ENCODE measurements at regions not wholly inside any gene's neighbourhood (a gene's known extent, or its start where the extent isn't known, plus 50 kb on each side); places are given as distances from the start of the nearest gene placed in this dataset.

- Histone ChIP-seq H3K4me1 (ENCODE audit: low read depth) (no peaks in the 10 kb centered on the region), H3K9me3 (no peaks in the 10 kb centered on the region), H3K4me3 (no peak overlapping the region), H3K36me3 (ENCODE audit: low read depth) (no peaks in the 10 kb centered on the region)
- DNase-seq (no peak), ATAC-seq (no peak)
- intact Hi-C loops (cut with DNase I, micrococcal nuclease) = no loop called here
- no peak for TF ChIP-seq CTCF (IDR thresholded peaks at IDR 0.05)
Measured at GRCh38 chr4:73348185-73348584, 55.9 kb upstream of the ALB start.

- TF ChIP-seq CTCF (IDR thresholded peaks at IDR 0.05) = no peak
- H3K9me3 ChIP-seq = no peaks in the 10 kb centered on the region
- H3K36me3 ChIP-seq (ENCODE audit: low read depth) = no peaks in the 10 kb centered on the region
- intact Hi-C loops (cut with DNase I, micrococcal nuclease) = no loop called here
- no peak overlapping the region for H3K4me3 ChIP-seq
- ATAC-seq (no peak), DNase-seq (no peak)
- no peaks in the 10 kb centered on the region for H3K4me1 ChIP-seq (ENCODE audit: low read depth)
Measured at GRCh38 chr4:73347497-73347896, 56.6 kb upstream of the ALB start.

GRCh38 chr4:73345399-73345975, 58.6 kb upstream of the ALB start:
- H3K36me3 ChIP-seq (ENCODE audit: low read depth) = no peaks in the 10 kb centered on the region
- intact Hi-C loops (cut with DNase I, micrococcal nuclease) = no loop called here
- H3K9me3 ChIP-seq = no peaks in the 10 kb centered on the region
- no peaks in the 10 kb centered on the region for H3K4me1 ChIP-seq (ENCODE audit: low read depth)
- H3K4me3 ChIP-seq = no peak overlapping the region
- ATAC-seq = peak; percentile 48
- no peak for TF ChIP-seq CTCF (IDR thresholded peaks at IDR 0.05)
- no peak for DNase-seq

GRCh38 chr4:73344106-73344505, 60.0 kb upstream of the ALB start:
- ATAC-seq = no peak
- no peak overlapping the region for H3K4me3 ChIP-seq
- no peaks in the 10 kb centered on the region for H3K4me1 ChIP-seq (ENCODE audit: low read depth)
- intact Hi-C loops (cut with DNase I, micrococcal nuclease) = no loop called here
- no peaks in the 10 kb centered on the region for H3K36me3 ChIP-seq (ENCODE audit: low read depth)
- TF ChIP-seq CTCF (IDR thresholded peaks at IDR 0.05) = no peak
- no peaks in the 10 kb centered on the region for H3K9me3 ChIP-seq
- no peak for DNase-seq

- no peaks in the 10 kb centered on the region for H3K4me1 ChIP-seq (ENCODE audit: low read depth)
- peak; percentile 49 for ATAC-seq
- DNase-seq = peak in 1 of 3 donors; percentile 4
- TF ChIP-seq CTCF (IDR thresholded peaks at IDR 0.05) = no peak
- no peaks in the 10 kb centered on the region for H3K9me3 ChIP-seq
- no peaks in the 10 kb centered on the region for H3K36me3 ChIP-seq (ENCODE audit: low read depth)
- no peak overlapping the region for H3K4me3 ChIP-seq
- intact Hi-C loops (cut with DNase I, micrococcal nuclease) = no loop called here
Measured at GRCh38 chr4:73343432-73343831, 60.7 kb upstream of the ALB start.

GRCh38 chr4:73341454-73341853, 62.6 kb upstream of the ALB start:
- no peaks in the 10 kb centered on the region for H3K4me1 ChIP-seq (ENCODE audit: low read depth)
- peak; percentile 76 for ATAC-seq
- intact Hi-C loops (cut with DNase I, micrococcal nuclease) = no loop called here
- no peaks in the 10 kb centered on the region for H3K36me3 ChIP-seq (ENCODE audit: low read depth)
- TF ChIP-seq CTCF (IDR thresholded peaks at IDR 0.05) = no peak
- H3K4me3 ChIP-seq = no peak overlapping the region
- no peaks in the 10 kb centered on the region for H3K9me3 ChIP-seq
- peak in 1 of 3 donors; percentile 57 for DNase-seq

Data from mucosa of descending colon (tissue), 3 donors.